ENCODE measurements at regions not wholly inside any gene's neighbourhood (a gene's known extent, or its start where the extent isn't known, plus 50 kb on each side); places are given as distances from the start of the nearest gene placed in this dataset.

DNA sequence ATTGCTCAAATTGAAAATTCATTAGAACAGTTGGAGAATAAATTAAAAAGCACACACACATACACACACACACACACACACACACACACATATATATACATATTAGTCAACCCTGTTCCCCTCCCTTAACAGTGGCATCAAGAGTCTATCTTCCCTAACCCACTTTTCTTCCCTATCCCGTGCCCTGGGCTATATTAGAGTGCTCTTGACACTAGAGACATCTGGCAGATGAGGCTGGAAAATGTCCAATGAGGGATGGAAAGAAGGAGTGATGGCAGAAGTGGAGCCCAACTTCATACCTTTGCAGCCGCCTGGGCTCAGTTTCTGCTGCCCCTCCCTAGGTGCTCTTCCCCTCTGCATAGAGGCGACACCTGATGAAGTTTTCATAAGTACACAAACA is 172.4 kb upstream of the NUDT4 start:
- Histone ChIP-seq H3K27me3 (no peaks in the 10 kb centered on the region), H3K9me3 (no peaks in the 10 kb centered on the region), H3K9ac (no peak overlapping the region), H4K20me1 (no peaks in the 10 kb centered on the region), H3K36me3 (no peaks in the 10 kb centered on the region), H3K4me3 (no peak overlapping the region), H3K4me1 (no peaks in the 10 kb centered on the region), H3K27ac (no peak overlapping the region), H3K4me2 (no peak overlapping the region)
- TF ChIP-seq Cebpa-rat (IDR thresholded peaks at IDR 0.05) = no peak

DNA sequence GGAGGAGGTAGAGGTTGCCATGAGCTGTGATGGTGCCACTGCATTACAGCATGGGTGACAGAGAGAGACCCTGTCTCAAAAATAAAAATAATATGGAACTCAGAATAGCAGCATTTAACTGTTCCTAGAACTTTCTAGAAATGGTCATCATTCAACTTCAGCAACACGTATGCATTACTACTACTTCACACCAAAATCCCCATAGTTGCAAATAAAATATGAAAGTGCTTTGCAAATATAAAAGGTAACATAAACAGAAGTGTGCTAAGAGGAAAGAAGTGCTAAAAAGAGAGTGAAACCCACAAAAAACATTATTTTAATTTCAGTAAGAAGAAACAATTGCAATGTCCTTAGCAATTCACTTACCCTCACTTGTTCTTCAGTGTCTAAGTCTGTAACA is 169.7 kb upstream of the NUDT4 start:
- no peak overlapping the region for H3K9ac ChIP-seq
- no peaks in the 10 kb centered on the region for H4K20me1 ChIP-seq
- no peaks in the 10 kb centered on the region for H3K9me3 ChIP-seq
- H3K27ac ChIP-seq = no peak overlapping the region
- TF ChIP-seq Cebpa-rat (IDR thresholded peaks at IDR 0.05) = no peak
- H3K4me3 ChIP-seq = no peak overlapping the region
- no peaks in the 10 kb centered on the region for H3K4me1 ChIP-seq
- no peak overlapping the region for H3K4me2 ChIP-seq
- no peaks in the 10 kb centered on the region for H3K36me3 ChIP-seq
- no peaks in the 10 kb centered on the region for H3K27me3 ChIP-seq

DNA sequence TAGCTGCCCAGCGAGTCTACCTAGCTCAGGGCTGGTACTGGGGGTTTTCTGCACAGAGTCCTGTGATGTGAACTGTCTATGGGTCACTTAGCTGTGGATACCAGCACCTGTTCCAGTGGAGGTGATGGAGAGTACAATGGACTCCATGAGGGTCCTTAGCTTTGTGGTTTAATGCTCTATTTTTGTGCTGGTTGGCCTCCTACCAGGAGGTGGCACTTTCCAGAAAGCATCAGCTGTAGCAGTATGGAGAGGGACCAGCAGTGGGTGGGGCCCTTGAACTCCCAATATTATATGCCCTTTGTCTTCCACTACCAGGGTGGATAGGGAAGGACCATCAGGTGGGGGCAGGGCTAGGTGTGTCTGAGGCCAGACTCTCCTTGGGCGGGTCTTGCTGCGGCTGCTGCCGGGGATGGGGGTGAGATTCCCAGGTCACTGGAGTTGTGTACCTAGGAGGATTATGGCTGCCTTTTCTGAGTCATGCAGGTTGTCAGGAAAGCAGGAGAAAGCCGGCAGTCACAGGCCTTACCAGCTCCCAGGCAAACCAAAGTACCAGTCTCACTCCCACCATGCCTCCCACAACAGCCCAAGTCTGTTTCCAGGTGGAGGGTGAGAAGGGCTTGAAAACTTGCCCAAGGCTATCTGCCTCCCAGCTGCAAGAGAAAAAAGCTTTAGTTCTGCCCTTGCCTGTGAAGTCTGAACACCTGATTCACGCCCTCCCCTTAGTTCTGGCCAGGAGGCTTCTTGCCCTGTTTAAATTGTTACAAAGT is 163.0 kb upstream of the NUDT4 start:
- Histone ChIP-seq H3K9ac (no peak overlapping the region), H3K4me1 (peaks cover 20% of the 10 kb centered on the region), H4K20me1 (no peaks in the 10 kb centered on the region), H3K27ac (no peak overlapping the region), H3K9me3 (0 out of 2 replicates have a peak, but pooled peaks cover 3% of the 10 kb centered on the region), H3K4me3 (no peak overlapping the region), H3K27me3 (no peaks in the 10 kb centered on the region), H3K4me2 (no peak overlapping the region), H3K36me3 (no peaks in the 10 kb centered on the region)
- no peak for TF ChIP-seq Cebpa-rat (IDR thresholded peaks at IDR 0.05)

DNA sequence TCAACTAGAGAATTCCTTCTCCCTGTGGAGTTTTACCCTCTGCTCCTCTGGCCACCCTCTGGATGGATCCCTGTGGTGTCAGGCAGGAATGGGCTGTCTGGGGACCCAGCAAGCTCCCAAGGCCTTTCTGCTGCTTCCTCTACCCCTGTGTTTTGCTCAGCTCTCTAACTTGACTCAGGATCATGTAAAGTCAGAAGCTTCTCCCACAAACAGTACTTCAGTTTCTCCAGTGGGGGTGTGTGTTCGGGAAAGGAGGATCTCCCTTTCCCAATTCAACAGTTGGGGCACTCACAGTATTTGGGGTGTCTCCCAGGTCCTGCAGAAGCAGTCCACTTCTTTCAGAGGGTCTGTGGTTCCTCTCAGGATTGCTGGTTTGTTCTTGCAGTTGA is 162.4 kb upstream of the NUDT4 start:
- no peak overlapping the region for H3K4me3 ChIP-seq
- no peak overlapping the region for H3K4me2 ChIP-seq
- TF ChIP-seq Cebpa-rat (IDR thresholded peaks at IDR 0.05) = no peak
- H3K36me3 ChIP-seq = no peaks in the 10 kb centered on the region
- no peak overlapping the region for H3K9ac ChIP-seq
- no peak overlapping the region for H3K27ac ChIP-seq
- H3K9me3 ChIP-seq = 0 out of 2 replicates have a peak, but pooled peaks cover 3% of the 10 kb centered on the region
- peaks cover 25% of the 10 kb centered on the region for H3K4me1 ChIP-seq
- H4K20me1 ChIP-seq = no peaks in the 10 kb centered on the region
- no peaks in the 10 kb centered on the region for H3K27me3 ChIP-seq

DNA sequence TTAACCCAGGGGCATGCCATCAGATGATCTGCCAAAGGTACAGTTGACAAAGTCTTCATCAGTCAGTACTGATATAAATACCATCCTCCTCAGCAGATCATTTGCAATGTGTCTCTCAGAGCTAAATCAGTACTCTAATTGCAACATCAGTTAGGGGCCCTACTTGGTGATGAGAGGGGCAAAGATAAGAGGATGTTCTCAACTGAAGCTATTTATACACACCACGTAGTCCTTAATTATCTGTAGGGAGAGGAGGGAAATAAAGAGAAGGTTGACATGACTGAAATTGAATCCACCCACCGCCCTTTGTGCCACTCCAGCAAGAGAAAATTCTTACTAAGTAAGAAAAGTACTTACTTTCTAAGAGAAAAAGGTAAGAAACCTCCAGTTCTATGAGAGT is 157.8 kb upstream of the NUDT4 start:
- no peaks in the 10 kb centered on the region for H3K27me3 ChIP-seq
- TF ChIP-seq Cebpa-rat (IDR thresholded peaks at IDR 0.05) = no peak
- peak overlapping the region; percentile 17 for H3K4me2 ChIP-seq
- H3K27ac ChIP-seq = no peak overlapping the region
- H3K9me3 ChIP-seq = peaks cover 12% of the 10 kb centered on the region
- no peak overlapping the region for H3K9ac ChIP-seq
- peaks cover 31% of the 10 kb centered on the region for H3K4me1 ChIP-seq
- H3K36me3 ChIP-seq = no peaks in the 10 kb centered on the region
- no peaks in the 10 kb centered on the region for H4K20me1 ChIP-seq
- H3K4me3 ChIP-seq = no peak overlapping the region

DNA sequence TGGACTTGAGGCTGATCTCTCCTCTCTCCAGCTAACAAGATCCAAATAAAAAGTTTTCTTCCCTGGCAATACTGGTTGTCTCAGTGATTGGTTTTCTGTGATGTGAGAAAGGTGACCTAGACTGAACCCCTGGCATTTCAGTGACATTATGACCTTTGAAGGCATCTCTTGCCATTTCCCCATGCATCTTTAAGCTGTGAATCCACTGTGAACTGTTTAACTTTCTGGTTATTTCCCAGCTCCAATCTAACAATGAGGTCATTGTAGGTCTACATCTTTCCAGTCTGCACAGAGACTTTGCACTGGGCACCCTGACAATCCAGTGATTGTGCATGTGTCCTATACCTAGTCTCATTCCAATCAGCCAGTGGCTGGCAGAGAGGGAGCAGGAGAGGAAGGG is 155.9 kb upstream of the NUDT4 start:
- Histone ChIP-seq H3K4me2 (no peak overlapping the region), H3K36me3 (no peaks in the 10 kb centered on the region), H4K20me1 (no peaks in the 10 kb centered on the region), H3K4me3 (no peak overlapping the region), H3K27ac (no peak overlapping the region), H3K27me3 (no peaks in the 10 kb centered on the region), H3K9me3 (peaks cover 12% of the 10 kb centered on the region), H3K9ac (no peak overlapping the region), H3K4me1 (peaks cover 31% of the 10 kb centered on the region)
- no peak for TF ChIP-seq Cebpa-rat (IDR thresholded peaks at IDR 0.05)

DNA sequence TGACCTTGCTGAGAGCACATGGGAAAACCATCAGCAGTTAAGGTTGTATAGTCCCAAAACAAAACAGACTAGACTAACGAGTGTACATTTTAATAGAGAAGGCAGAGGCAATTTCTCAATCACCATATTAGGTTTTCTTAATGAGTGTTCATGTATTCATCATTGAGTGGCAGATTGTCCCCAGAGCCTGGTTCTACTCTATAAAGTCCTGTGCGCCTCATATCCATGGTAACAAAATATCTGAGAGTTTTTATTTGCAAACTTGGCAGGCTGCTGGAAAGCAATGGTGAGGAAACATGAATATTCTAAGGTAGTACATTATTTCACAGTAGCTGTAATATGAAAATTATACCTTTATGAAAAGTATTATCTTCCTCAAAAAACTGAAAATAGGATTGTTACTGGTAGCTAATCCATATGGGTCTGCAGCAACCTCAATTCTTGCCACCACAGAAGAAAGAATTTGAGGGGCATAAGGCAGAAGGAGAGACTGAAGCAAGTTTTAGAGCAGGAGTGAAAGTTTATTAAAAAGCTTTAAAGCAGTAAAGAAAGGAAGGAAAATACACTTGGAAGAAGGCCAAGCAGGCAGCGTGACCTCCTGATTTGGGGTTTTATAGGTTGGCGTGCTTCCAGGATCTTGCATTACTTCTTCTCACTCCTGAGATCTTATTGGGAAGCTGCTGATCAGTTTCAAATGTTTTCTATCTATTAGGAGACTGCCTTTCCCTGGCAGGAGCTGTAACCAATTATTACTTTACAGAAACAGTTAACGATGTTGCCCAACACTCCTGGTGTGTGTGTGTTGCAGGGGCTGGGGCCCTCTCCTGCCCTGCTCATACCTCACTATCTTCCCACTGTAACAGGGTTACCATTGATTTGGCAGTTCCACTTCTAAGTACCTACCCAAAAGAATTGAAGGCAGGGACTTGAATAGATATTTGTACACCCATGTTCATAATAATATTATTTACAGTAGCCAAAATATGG is 154.0 kb upstream of the NUDT4 start:
- no peak for TF ChIP-seq Cebpa-rat (IDR thresholded peaks at IDR 0.05)
- no peaks in the 10 kb centered on the region for H4K20me1 ChIP-seq
- H3K9me3 ChIP-seq = peaks cover 9% of the 10 kb centered on the region
- H3K9ac ChIP-seq = no peak overlapping the region
- H3K36me3 ChIP-seq = no peaks in the 10 kb centered on the region
- peaks cover 18% of the 10 kb centered on the region for H3K4me1 ChIP-seq
- H3K4me3 ChIP-seq = no peak overlapping the region
- no peak overlapping the region for H3K27ac ChIP-seq
- H3K27me3 ChIP-seq = no peaks in the 10 kb centered on the region
- H3K4me2 ChIP-seq = no peak overlapping the region

DNA sequence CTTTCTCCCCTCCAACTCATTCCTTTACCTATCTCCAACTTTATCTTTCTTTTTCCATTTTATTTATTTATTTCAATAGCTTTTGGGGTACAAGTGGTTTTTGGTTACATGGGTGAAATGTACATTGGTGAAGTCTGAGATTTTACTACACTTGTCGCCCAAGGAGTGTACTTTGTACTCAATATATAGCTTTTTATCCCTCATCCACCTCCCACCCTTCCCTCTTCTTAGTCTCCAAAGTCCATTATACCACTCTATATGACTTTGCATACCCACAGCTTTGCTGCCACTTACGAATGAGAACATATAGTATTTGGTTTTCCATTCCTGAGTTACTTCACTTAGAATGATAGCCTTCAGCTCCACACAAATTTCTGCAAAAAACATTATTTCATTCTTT is 152.6 kb upstream of the NUDT4 start:
- no peak overlapping the region for H3K4me3 ChIP-seq

DNA sequence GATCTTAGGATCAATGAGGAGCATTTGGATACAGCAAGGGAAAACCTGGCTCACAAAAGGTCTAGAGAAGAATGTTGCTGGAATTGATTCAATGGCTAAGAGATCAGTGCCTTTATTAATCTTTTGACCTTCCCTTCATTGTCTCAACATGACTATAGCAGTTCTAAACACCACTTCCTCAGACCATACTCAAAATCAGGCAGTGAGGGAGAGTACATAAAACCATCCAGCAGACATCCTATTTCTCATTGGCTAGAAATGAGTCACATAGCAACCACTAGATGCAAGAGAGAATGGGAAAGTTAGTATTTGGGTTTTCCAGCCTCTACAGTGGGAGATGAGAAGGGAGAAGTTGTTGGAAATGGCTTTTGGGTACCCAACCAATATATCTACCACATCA is 151.4 kb upstream of the NUDT4 start:
- Histone ChIP-seq H3K9me3 (peaks cover 8% of the 10 kb centered on the region), H3K4me2 (no peak overlapping the region), H3K4me1 (0 out of 2 replicates have a peak, but pooled peaks cover 6% of the 10 kb centered on the region), H3K27me3 (no peaks in the 10 kb centered on the region), H3K9ac (no peak overlapping the region), H4K20me1 (no peaks in the 10 kb centered on the region), H3K27ac (no peak overlapping the region), H3K4me3 (no peak overlapping the region), H3K36me3 (no peaks in the 10 kb centered on the region)
- TF ChIP-seq Cebpa-rat (IDR thresholded peaks at IDR 0.05) = no peak

More for the DNA sequence above, 152.6 kb upstream of the NUDT4 start:
- no peak for TF ChIP-seq Cebpa-rat (IDR thresholded peaks at IDR 0.05)
- Histone ChIP-seq H3K9me3 (peaks cover 9% of the 10 kb centered on the region), H3K27me3 (no peaks in the 10 kb centered on the region), H3K9ac (no peak overlapping the region), H3K4me1 (peaks cover 7% of the 10 kb centered on the region; the same call in 1 of the 2 replicates), H4K20me1 (no peaks in the 10 kb centered on the region), H3K27ac (no peak overlapping the region), H3K4me2 (no peak overlapping the region), H3K36me3 (no peaks in the 10 kb centered on the region)

Measured in BLaER1 (cell line).